ENCODE measurements at regions not wholly inside any gene's neighbourhood (a gene's known extent, or its start where the extent isn't known, plus 50 kb on each side); places are given as distances from the start of the nearest gene placed in this dataset.
"Not testable (repeated sequence)": the region's sequence is repeated elsewhere in the genome, so short reads cannot be mapped to it uniquely, and the experiment has no call there.

DNA sequence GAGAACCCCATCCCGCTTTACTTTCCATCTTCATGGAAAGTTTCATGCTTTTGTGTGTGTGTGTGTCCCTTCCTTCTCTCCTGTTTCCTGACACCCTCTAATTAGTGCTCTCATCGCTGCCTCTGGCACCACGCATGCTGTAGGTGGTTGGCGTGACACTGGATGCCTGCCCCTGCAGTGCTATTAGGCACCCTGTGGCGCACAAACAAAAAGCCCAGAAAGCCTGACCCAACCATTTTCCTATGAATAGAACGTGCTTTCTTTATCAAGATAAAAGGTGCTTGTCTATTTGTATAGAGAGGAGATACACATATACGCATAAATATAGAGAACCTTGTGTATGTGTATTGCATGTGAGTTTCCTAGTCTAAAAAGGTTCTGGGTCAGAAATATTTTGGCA lies 120.8 kb upstream of the CDCA7L start:
- no peak for DNase-seq (ENCODE audit: low spot score)

DNA sequence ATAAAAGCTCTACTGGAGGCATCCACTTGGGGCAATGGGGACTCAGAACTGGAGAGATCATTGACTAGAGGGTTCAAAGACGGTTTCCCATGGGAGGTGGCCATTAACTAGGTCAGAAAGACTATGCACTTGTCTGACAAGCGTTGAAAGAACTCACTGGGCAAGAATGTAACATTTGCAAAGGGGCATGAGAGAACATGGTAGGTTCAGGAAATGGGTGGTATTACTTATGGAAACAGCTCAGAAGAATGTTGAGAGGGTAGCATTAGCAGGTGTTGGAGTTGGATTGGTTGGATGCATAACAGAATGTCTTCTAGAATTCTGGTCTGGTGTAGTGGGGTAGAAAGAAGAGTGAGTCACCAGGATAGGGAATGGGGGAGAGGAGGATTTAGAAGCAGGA lies 119.1 kb upstream of the CDCA7L start:
- DNase-seq (ENCODE audit: low spot score), result no peak

GRCh38 chr7:22061775-22062174 lies 116.1 kb upstream of the CDCA7L start:
- DNase-seq (ENCODE audit: low spot score), result no peak

DNA sequence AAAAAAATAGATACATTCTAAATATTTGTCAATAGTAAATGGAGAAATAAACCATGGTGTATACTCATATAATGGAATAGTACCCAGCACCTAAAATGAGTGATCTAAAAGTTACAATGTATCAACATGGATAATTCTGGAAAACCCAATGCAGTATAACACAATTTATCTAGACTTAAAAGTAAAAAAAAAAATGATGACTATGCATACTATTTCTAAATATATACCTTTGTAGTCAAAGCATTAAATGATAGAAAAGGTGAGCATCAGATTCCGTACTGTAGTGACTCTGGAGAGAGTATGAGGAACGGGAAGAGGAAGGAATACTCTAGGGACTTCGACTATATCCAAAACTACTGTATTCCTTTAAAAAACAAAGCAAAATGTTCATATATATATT lies 115.2 kb upstream of the CDCA7L start:
- no peak for DNase-seq (ENCODE audit: low spot score)

DNA sequence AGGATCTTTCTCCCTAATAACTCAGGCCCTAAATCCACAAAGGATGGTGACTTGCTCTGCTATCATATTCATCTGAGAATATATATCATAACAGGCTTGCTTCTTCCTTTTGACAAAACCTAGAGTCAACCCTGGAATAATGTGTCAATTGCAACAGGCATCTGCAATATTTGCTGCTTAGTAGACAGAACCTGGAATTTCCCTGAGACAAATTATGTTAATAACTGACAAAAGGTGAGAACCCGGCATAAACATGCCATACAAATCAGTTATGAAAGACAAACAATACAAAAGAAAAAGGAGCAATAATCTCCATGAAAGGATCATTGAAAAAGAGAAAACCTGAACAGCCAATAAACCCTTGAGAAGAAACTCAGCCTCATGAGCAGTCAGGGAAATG lies 114.5 kb upstream of the CDCA7L start:
- no peak for DNase-seq (ENCODE audit: low spot score)

DNA sequence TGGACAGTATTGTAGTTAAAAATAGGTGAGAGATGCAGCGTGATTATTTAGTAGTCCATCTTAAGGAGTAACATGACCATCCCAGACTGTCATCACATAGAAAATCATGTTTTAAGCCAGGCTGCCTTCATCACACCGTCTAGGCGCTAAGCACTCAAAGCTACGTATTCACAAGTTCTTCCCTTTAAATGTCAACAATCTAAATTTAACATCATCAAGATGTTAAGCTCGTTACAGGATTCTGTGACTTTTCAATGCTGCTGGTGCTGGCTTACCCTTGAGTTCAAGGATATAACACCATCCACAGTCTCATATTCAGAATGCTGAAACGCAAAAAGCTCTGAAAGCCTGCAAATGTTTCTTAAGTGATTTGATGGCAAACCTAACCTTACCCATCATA lies 109.5 kb upstream of the CDCA7L start:
- no peak for DNase-seq (ENCODE audit: low spot score)

GRCh38 chr7:22052674-22053365 lies 107.1 kb upstream of the CDCA7L start:
- no peak for DNase-seq (ENCODE audit: low spot score)

DNA sequence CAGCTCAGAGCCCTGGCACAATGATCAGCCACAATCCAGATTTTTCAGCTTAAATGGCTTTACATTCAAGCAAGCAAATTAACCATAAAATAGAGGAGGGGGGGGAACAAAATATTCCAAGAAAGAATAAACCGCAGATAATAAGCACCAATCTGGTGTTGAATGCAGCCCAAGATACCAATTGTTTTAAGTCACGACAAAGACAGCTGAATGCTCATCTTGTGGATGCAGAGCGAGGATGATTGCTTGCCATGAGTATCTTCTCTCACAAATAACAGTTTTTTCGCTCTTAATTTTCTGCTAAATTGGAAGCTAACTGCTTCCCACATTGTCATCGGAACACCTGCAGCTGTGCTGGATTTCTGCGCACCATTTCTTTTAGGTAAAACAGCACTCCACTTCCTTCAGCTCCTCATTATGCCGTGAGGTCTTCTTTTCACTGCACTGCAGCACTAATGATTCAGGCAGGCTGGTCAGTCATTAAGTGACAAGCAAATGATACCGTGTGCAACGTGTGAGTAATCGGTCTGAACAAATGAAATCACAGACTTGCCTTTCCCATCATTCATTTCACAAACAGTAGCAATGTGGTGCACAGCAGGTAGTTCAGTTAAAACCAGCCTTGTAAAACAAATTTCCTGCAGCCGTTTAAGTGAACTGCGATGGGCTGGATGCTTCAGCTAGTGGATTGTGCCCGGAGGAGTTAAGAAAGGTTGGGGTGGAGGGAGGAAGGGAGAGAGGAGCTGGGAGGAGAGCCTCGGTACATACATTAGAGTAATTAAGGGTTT lies 106.4 kb upstream of the CDCA7L start:
- no peak for DNase-seq (ENCODE audit: low spot score)

- no peak for DNase-seq (ENCODE audit: low spot score)
Measured at GRCh38 chr7:22049766-22050500, 104.2 kb upstream of the CDCA7L start.

DNA sequence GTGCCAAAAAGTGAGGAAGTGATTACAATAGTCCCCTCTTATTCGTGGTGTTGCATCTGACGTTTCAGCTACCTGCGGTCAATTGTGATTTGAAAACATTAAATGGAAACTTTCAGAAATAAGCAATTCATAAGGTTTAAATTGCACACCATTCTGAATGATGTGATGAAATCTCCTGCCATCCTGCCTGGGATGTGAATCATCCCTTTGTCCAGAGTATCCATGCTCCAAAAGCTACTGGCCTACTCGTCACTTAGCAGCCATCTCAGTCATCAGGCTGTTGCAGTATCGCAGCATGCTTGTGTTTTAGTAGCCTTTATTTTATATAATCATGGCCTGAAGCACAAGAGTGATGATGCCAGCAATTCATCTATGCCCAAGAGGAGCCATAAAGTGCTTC lies 97.7 kb upstream of the CDCA7L start:
- no peak for DNase-seq (ENCODE audit: low spot score)

- DNase-seq (ENCODE audit: low spot score), result no peak
Measured at GRCh38 chr7:22040923-22041595, 95.4 kb upstream of the CDCA7L start.

- no peak for DNase-seq (ENCODE audit: low spot score)
Measured at GRCh38 chr7:22039670-22040069, 94.0 kb upstream of the CDCA7L start.

DNA sequence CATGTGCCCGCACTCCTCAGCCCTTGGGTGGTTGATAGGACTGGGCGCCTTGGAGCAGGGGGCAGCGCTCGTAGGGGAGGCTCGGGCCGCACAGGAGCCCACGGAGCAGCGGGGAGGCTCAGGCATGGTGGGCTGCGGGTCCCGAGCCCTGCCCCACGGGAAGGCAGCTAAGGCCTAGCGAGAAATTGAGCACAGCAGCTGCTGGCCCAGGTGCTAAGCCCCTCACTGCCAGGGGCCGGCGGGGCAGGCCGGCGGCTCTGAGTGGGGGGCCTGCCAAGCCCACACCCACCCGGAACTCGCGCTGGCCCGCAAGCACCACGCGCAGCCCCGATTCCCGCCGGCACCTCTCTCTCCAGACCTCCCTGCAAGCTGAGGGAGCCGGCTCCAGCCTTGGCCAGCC lies 86.7 kb upstream of the CDCA7L start:
- DNase-seq (ENCODE audit: low spot score), result not testable (repeated sequence)

GRCh38 chr7:22028656-22029055 lies 83.0 kb upstream of the CDCA7L start:
- DNase-seq (ENCODE audit: low spot score), result not testable (repeated sequence)

- no peak for DNase-seq (ENCODE audit: low spot score)
Measured at GRCh38 chr7:22027475-22027874, 81.8 kb upstream of the CDCA7L start.

GRCh38 chr7:22025983-22026382 lies 80.3 kb upstream of the CDCA7L start:
- no peak for DNase-seq (ENCODE audit: low spot score)

GRCh38 chr7:22025075-22025474 lies 79.4 kb upstream of the CDCA7L start:
- no peak for DNase-seq (ENCODE audit: low spot score)

- no peak for DNase-seq (ENCODE audit: low spot score)
Measured at GRCh38 chr7:22019931-22020330, 74.2 kb upstream of the CDCA7L start.

DNA sequence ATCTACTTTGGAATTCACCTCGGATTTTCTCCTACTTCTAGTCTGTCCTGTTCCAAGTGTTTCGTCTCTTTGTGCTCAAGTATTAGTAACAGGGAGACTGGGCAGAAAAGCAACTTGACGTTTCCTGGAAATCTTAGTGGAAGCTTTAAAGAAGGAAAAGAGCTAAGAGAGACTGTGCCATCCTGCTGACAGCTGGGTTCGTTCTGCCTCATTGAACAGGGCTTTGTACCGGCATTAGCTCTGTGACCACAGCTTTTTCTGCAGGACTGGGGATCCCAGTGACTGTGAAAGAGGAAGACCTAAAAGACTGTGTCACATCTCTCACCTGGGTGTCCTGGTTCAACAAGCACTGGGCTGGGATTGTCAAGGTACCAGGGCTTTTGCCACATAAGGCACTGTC lies 70.8 kb upstream of the CDCA7L start:
- no peak for DNase-seq (ENCODE audit: low spot score)

DNA sequence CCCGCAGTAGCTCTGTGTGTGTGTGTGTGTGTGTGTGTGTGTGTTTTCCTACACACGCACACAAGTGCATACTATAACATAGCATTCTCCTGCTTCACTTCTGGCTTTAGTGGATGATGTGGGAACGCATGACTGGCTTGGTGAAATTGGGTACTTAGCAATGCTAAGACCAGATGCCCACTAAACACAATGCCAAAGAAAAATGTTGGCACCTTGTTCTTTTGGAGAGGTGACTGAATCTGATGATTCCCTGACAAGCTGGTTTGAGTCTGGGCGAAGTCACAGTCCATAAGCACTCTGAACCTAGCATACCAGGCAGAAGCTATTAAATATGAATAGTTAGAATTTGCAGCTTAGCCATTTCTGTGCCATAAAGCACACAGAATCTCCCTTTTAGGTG lies 68.0 kb upstream of the CDCA7L start:
- DNase-seq (ENCODE audit: low spot score), result no peak

DNA sequence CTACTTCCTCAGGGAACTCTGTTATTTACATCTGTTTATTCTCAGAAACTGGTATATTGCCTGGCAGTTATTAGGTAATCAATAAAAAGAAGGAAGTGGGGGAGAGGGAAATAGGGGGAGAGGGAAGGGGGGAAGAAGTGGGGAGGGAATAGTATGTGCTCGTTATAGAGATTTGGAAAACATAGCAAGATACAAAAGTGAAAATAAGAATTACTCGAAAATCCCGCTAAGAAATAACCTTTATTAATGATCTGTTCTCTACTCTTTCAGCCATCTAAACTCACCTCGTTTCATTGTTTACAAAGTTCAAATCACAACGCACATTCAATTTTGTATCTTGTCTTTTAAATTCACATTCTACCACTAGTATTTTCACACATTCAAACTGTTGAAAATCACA lies 63.0 kb upstream of the CDCA7L start:
- DNase-seq (ENCODE audit: low spot score), result no peak

- no peak for DNase-seq (ENCODE audit: low spot score)
Measured at GRCh38 chr7:22008087-22008486, 62.4 kb upstream of the CDCA7L start.

DNA sequence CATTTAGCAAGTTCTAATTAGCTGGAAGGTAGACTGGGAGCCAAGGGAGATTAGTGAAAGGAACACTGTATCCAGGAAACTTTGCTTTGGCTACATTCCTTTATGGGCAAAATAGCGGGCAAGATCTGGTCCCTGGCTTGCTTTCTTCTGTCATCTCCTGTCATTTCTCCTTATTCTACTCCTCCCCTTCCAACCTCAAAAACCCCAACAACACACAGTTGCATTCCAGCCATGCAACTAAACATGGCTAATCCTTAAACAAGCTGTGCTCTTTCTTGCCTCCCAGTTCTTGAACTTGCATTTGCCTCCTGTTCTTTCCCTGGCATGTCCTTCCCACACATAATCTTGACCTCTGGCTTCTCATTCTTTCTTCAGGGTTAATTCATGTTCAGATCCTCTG lies 59.5 kb upstream of the CDCA7L start:
- DNase-seq (ENCODE audit: low spot score), result no peak
